NCI-H446 treated with DMSO at 0.1 percent for 48 hours (cell line): ENCODE measurements at regions not wholly inside any gene's neighbourhood (a gene's known extent, or its start where the extent isn't known, plus 50 kb on each side); places are given as distances from the start of the nearest gene placed in this dataset.
"Not testable (repeated sequence)": the region's sequence is repeated elsewhere in the genome, so short reads cannot be mapped to it uniquely, and the experiment has no call there.

ENCODE experiments used
- DNase-seq: peaks from one replicate; lab custom pipeline; 2025; lab: John Stamatoyannopoulos, UW

- DNase-seq = not testable (repeated sequence)
These were observed 182.3 kb upstream of the DAAM1 start for GRCh38 chr14:59006179-59006578.

- no peak for DNase-seq
These were observed 178.5 kb upstream of the DAAM1 start for GRCh38 chr14:59009967-59010366.

GRCh38 chr14:59013672-59014298 lies 174.7 kb upstream of the DAAM1 start:
- no peak for DNase-seq

GRCh38 chr14:59015482-59015881 lies 173.0 kb upstream of the DAAM1 start:
- DNase-seq = no peak

- DNase-seq = no peak
These were observed 171.0 kb upstream of the DAAM1 start for GRCh38 chr14:59017285-59017965.

GRCh38 chr14:59018460-59018859 lies 170.0 kb upstream of the DAAM1 start:
- no peak for DNase-seq

- no peak for DNase-seq
These were observed 169.5 kb upstream of the DAAM1 start for GRCh38 chr14:59018978-59019377.

- DNase-seq = no peak
These were observed 168.1 kb upstream of the DAAM1 start for GRCh38 chr14:59020382-59020781.

GRCh38 chr14:59022144-59022543 lies 166.3 kb upstream of the DAAM1 start:
- no peak for DNase-seq

GRCh38 chr14:59026081-59026480 lies 162.4 kb upstream of the DAAM1 start:
- DNase-seq = no peak

- not testable (repeated sequence) for DNase-seq
These were observed 161.8 kb upstream of the DAAM1 start for GRCh38 chr14:59026640-59027039.

GRCh38 chr14:59028476-59029202 lies 159.8 kb upstream of the DAAM1 start:
- peak; percentile 60 for DNase-seq

GRCh38 chr14:59032826-59033225 lies 155.6 kb upstream of the DAAM1 start:
- DNase-seq = no peak

- no peak for DNase-seq
These were observed 152.3 kb upstream of the DAAM1 start for GRCh38 chr14:59036134-59036533.

GRCh38 chr14:59037086-59037485 lies 151.4 kb upstream of the DAAM1 start:
- DNase-seq = no peak

- no peak for DNase-seq
These were observed 150.8 kb upstream of the DAAM1 start for GRCh38 chr14:59037620-59038019.

GRCh38 chr14:59038746-59039145 lies 149.7 kb upstream of the DAAM1 start:
- no peak for DNase-seq

- no peak for DNase-seq
These were observed 147.2 kb upstream of the DAAM1 start for GRCh38 chr14:59041308-59041707.

GRCh38 chr14:59044707-59045106 lies 143.8 kb upstream of the DAAM1 start:
- no peak for DNase-seq

- DNase-seq = no peak
These were observed 141.7 kb upstream of the DAAM1 start for GRCh38 chr14:59046746-59047145.

GRCh38 chr14:59055006-59055405 lies 133.5 kb upstream of the DAAM1 start:
- DNase-seq = no peak

GRCh38 chr14:59055439-59056045 lies 132.9 kb upstream of the DAAM1 start:
- DNase-seq = peak; percentile 2

- no peak for DNase-seq
These were observed 130.9 kb upstream of the DAAM1 start for GRCh38 chr14:59057551-59057950.
